Activated CD8-positive, alpha-beta memory T cell treated with anti-CD3 and anti-CD28 coated beads, Interleukin-2, amount 10 ng/mL, durations not matched to agents 7 days and 5 days (primary cell): ENCODE measurements at regions not wholly inside any gene's neighbourhood (a gene's known extent, or its start where the extent isn't known, plus 50 kb on each side); places are given as distances from the start of the nearest gene placed in this dataset.

Experiments
- ATAC-seq: fragments of 150-1000 bp; cut with Tn5 transposase; one replicate; pipeline ENCODE4 v1.10.0; 2021; ENCODE audit warnings: moderate library complexity
- CTCF ChIA-PET: fragments of 350-600 bp; sonication (Branson Sonifier 250); formaldehyde crosslinking; loops from one replicate; lab custom pipeline; 2021; ENCODE audit warnings: antibody characterized with exemption; lab: Charles Lee
- DNase-seq: peaks from one replicate; pipeline ENCODE4 v3.0.0-alpha.2; 2020
- H3K27ac Mint-ChIP-seq: one replicate; pipeline ENCODE4 v1.8.0; 2021; ENCODE audit warnings: mild to moderate bottlenecking, mixed read lengths
- H3K27me3 Mint-ChIP-seq: one replicate; pipeline ENCODE4 v1.8.0; 2021; ENCODE audit warnings: mixed read lengths
- H3K36me3 Mint-ChIP-seq: one replicate; pipeline ENCODE4 v1.8.0; 2021; ENCODE audit warnings: mild to moderate bottlenecking, mixed read lengths
- H3K4me1 Mint-ChIP-seq: one replicate; pipeline ENCODE4 v1.8.0; 2021; ENCODE audit warnings: mixed read lengths
- H3K4me3 Mint-ChIP-seq: one replicate; pipeline ENCODE4 v1.8.0; 2021; ENCODE audit warnings: mild to moderate bottlenecking, moderate library complexity, mixed read lengths
- H3K9me3 Mint-ChIP-seq: one replicate; pipeline ENCODE4 v1.8.0; 2022; ENCODE audit warnings: low read depth, mixed read lengths

- ATAC-seq, result no peak
- no peaks in the 10 kb centered on the region for H3K9me3 Mint-ChIP-seq
- DNase-seq, result no peak
- H3K4me3 Mint-ChIP-seq, result no peak overlapping the region
- H3K27ac Mint-ChIP-seq, result no peak overlapping the region
- CTCF ChIA-PET, result no interaction called here
- H3K4me1 Mint-ChIP-seq, result no peaks in the 10 kb centered on the region
- H3K27me3 Mint-ChIP-seq, result no peaks in the 10 kb centered on the region
- H3K36me3 Mint-ChIP-seq, result no peaks in the 10 kb centered on the region
Measured at GRCh38 chr5:53378190-53378589, 102.2 kb upstream of the FST start.

- no peak for DNase-seq
- H3K27me3 Mint-ChIP-seq, result no peaks in the 10 kb centered on the region
- no peak for ATAC-seq
- no peaks in the 10 kb centered on the region for H3K9me3 Mint-ChIP-seq
- CTCF ChIA-PET, result no interaction called here
- H3K4me3 Mint-ChIP-seq, result no peak overlapping the region
- H3K27ac Mint-ChIP-seq, result no peak overlapping the region
- no peaks in the 10 kb centered on the region for H3K36me3 Mint-ChIP-seq
- no peaks in the 10 kb centered on the region for H3K4me1 Mint-ChIP-seq
Measured at GRCh38 chr5:53378590-53379247, 101.7 kb upstream of the FST start.

GRCh38 chr5:53386341-53386740 lies 94.1 kb upstream of the FST start:
- Mint-ChIP-seq H3K27ac (no peak overlapping the region), H3K27me3 (peaks cover 3% of the 10 kb centered on the region), H3K4me1 (no peaks in the 10 kb centered on the region), H3K36me3 (no peaks in the 10 kb centered on the region), H3K4me3 (no peak overlapping the region), H3K9me3 (no peaks in the 10 kb centered on the region)
- DNase-seq (no peak), ATAC-seq (no peak)
- CTCF ChIA-PET, result no interaction called here

- Mint-ChIP-seq H3K4me3 (no peak overlapping the region), H3K27ac (no peak overlapping the region), H3K27me3 (peaks cover 6% of the 10 kb centered on the region), H3K9me3 (no peaks in the 10 kb centered on the region), H3K36me3 (no peaks in the 10 kb centered on the region), H3K4me1 (no peaks in the 10 kb centered on the region)
- CTCF ChIA-PET, result no interaction called here
- ATAC-seq, result no peak
- DNase-seq, result no peak
Measured at GRCh38 chr5:53389093-53389492, 91.3 kb upstream of the FST start.

- no peak for ATAC-seq
- CTCF ChIA-PET, result no interaction called here
- Mint-ChIP-seq H3K4me3 (no peak overlapping the region), H3K4me1 (no peaks in the 10 kb centered on the region), H3K36me3 (no peaks in the 10 kb centered on the region), H3K9me3 (no peaks in the 10 kb centered on the region), H3K27ac (no peak overlapping the region), H3K27me3 (peaks cover 12% of the 10 kb centered on the region)
- DNase-seq, result no peak
Measured at GRCh38 chr5:53392073-53392472, 88.4 kb upstream of the FST start.

GRCh38 chr5:53394808-53395207 lies 85.6 kb upstream of the FST start:
- DNase-seq, result no peak
- H3K4me1 Mint-ChIP-seq, result no peaks in the 10 kb centered on the region

GRCh38 chr5:53397141-53397757 lies 83.2 kb upstream of the FST start:
- no peaks in the 10 kb centered on the region for H3K9me3 Mint-ChIP-seq
- H3K27ac Mint-ChIP-seq, result no peak overlapping the region
- ATAC-seq (no peak), DNase-seq (no peak)
- no peaks in the 10 kb centered on the region for H3K36me3 Mint-ChIP-seq
- H3K27me3 Mint-ChIP-seq, result peaks cover 13% of the 10 kb centered on the region
- H3K4me3 Mint-ChIP-seq, result no peak overlapping the region
- H3K4me1 Mint-ChIP-seq, result no peaks in the 10 kb centered on the region
- CTCF ChIA-PET, result no interaction called here

More at GRCh38 chr5:53394808-53395207, 85.6 kb upstream of the FST start:
- no peak for ATAC-seq
- Mint-ChIP-seq H3K9me3 (no peaks in the 10 kb centered on the region), H3K27me3 (peaks cover 9% of the 10 kb centered on the region), H3K27ac (no peak overlapping the region), H3K36me3 (no peaks in the 10 kb centered on the region), H3K4me3 (no peak overlapping the region)
- CTCF ChIA-PET, result no interaction called here

GRCh38 chr5:53397845-53398244 lies 82.6 kb upstream of the FST start:
- peaks cover 14% of the 10 kb centered on the region for H3K27me3 Mint-ChIP-seq
- DNase-seq (no peak), ATAC-seq (no peak)
- CTCF ChIA-PET, result no interaction called here
- no peaks in the 10 kb centered on the region for H3K9me3 Mint-ChIP-seq
- no peaks in the 10 kb centered on the region for H3K36me3 Mint-ChIP-seq
- no peaks in the 10 kb centered on the region for H3K4me1 Mint-ChIP-seq
- H3K4me3 Mint-ChIP-seq, result no peak overlapping the region
- H3K27ac Mint-ChIP-seq, result no peak overlapping the region

- Mint-ChIP-seq H3K9me3 (no peaks in the 10 kb centered on the region), H3K36me3 (no peaks in the 10 kb centered on the region), H3K4me1 (no peaks in the 10 kb centered on the region), H3K4me3 (no peak overlapping the region), H3K27ac (no peak overlapping the region), H3K27me3 (peaks cover 11% of the 10 kb centered on the region)
- ATAC-seq (no peak), DNase-seq (no peak)
- CTCF ChIA-PET, result no interaction called here
Measured at GRCh38 chr5:53399926-53400697, 80.3 kb upstream of the FST start.

GRCh38 chr5:53403291-53403690 lies 77.1 kb upstream of the FST start:
- DNase-seq (no peak), ATAC-seq (no peak)
- Mint-ChIP-seq H3K36me3 (no peaks in the 10 kb centered on the region), H3K4me3 (no peak overlapping the region), H3K4me1 (no peaks in the 10 kb centered on the region), H3K27me3 (peaks cover 4% of the 10 kb centered on the region), H3K9me3 (no peaks in the 10 kb centered on the region), H3K27ac (no peak overlapping the region)
- CTCF ChIA-PET, result no interaction called here

GRCh38 chr5:53403758-53404157 lies 76.7 kb upstream of the FST start:
- H3K27me3 Mint-ChIP-seq, result peaks cover 4% of the 10 kb centered on the region
- CTCF ChIA-PET, result no interaction called here
- no peak overlapping the region for H3K4me3 Mint-ChIP-seq
- ATAC-seq, result no peak
- H3K9me3 Mint-ChIP-seq, result no peaks in the 10 kb centered on the region
- no peaks in the 10 kb centered on the region for H3K4me1 Mint-ChIP-seq
- no peak for DNase-seq
- H3K36me3 Mint-ChIP-seq, result no peaks in the 10 kb centered on the region
- no peak overlapping the region for H3K27ac Mint-ChIP-seq

GRCh38 chr5:53405396-53405795 lies 75.0 kb upstream of the FST start:
- Mint-ChIP-seq H3K4me1 (no peaks in the 10 kb centered on the region), H3K4me3 (no peak overlapping the region), H3K9me3 (no peaks in the 10 kb centered on the region), H3K27me3 (peaks cover 4% of the 10 kb centered on the region), H3K36me3 (no peaks in the 10 kb centered on the region), H3K27ac (no peak overlapping the region)
- CTCF ChIA-PET, result no interaction called here
- DNase-seq, result no peak
- ATAC-seq, result no peak

- CTCF ChIA-PET, result no interaction called here
- DNase-seq, result no peak
Measured at GRCh38 chr5:53406630-53407316, 73.7 kb upstream of the FST start.

More at GRCh38 chr5:53406630-53407316, 73.7 kb upstream of the FST start:
- Mint-ChIP-seq H3K36me3 (no peaks in the 10 kb centered on the region), H3K4me3 (no peak overlapping the region), H3K27ac (no peak overlapping the region), H3K9me3 (no peaks in the 10 kb centered on the region), H3K27me3 (peaks cover 4% of the 10 kb centered on the region), H3K4me1 (no peaks in the 10 kb centered on the region)
- ATAC-seq, result no peak
